H1 (cell line): ENCODE measurements at regions not wholly inside any gene's neighbourhood (a gene's known extent, or its start where the extent isn't known, plus 50 kb on each side); places are given as distances from the start of the nearest gene placed in this dataset.

Experiments
- CHD2 ChIP-seq: IDR thresholded peaks from 2 replicates; pipeline ENCODE4 v1.6.1; 2012; ENCODE audit warnings: low read length, improper control_type of control experiment
- EP300 ChIP-seq, 2 experiments: IDR thresholded peaks; 1 replicate in 1 of 2; 2 replicates in 1 of 2; pipeline ENCODE4 v1.6.1; 2011 to 2012; ENCODE audit warnings: low read depth in 2 of 2, low read length in 2 of 2, mild to moderate bottlenecking in 2 of 2, borderline replicate concordance in 1 of 2, inconsistent platforms in 1 of 2, moderate library complexity in 1 of 2

GRCh38 chr4:53790286-53790685 lies 199.0 kb upstream of the LNX1 start (continued):
- TF ChIP-seq EP300 (IDR thresholded peaks at IDR 0.05; ENCODE audit: borderline replicate concordance in 1 of 2, low read depth in 2 of 2, low read length in 2 of 2) (no peak), CHD2 (no peak)
